ENCODE measurements at regions not wholly inside any gene's neighbourhood (a gene's known extent, or its start where the extent isn't known, plus 50 kb on each side); places are given as distances from the start of the nearest gene placed in this dataset.

DNA sequence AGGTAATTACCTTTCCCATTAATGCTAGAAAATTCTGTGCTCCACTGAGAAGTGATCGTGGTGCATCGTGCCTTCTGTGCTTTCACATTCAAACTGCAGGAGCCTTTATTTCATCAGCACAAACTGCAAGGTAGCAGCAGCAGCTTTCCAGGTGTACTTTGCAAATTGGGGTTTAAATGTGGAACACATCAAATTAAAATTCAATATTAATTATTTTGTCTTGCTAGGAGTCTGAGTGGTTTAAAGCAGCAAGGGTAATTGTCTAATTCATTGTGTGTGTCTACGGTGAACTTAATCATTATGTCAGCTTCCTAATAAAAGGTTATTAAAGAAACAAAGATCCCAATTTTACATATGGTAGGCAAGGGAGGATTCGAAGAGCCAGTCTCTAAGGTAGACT lies 180.8 kb upstream of the ATP5MC3 start:
- no peak for DNase-seq (ENCODE audit: low read depth, low spot score)
- Histone ChIP-seq H2AFZ (ENCODE audit: low read depth, low read length, poor library complexity, severe bottlenecking) (no peak overlapping the region), H3K4me2 (ENCODE audit: low read length) (no peak overlapping the region), H3K9me2 (ENCODE audit: insufficient read depth) (no peaks in the 10 kb centered on the region), H3K79me2 (ENCODE audit: insufficient read depth, low read length) (no peaks in the 10 kb centered on the region), H4K20me1 (ENCODE audit: insufficient read depth) (no peaks in the 10 kb centered on the region), H3K9me3 (ENCODE audit: control insufficient read depth in 1 of 2, insufficient read depth in 1 of 2, low read depth in 1 of 2, low read length in 2 of 2) (no peaks in the 10 kb centered on the region), H3K4me1 (ENCODE audit: control insufficient read depth in 1 of 2, insufficient read depth in 2 of 2, low read length in 2 of 2) (no peaks in the 10 kb centered on the region), H3K36me3 (ENCODE audit: control insufficient read depth in 1 of 2, insufficient read depth in 2 of 2, low read length in 2 of 2) (no peaks in the 10 kb centered on the region), H3K27me3 (ENCODE audit: insufficient read depth, low read length) (no peaks in the 10 kb centered on the region), H3K4me3 (replicated peaks in 1 of 2; ENCODE audit: low read depth in 1 of 2, low read length in 2 of 2) (no peak overlapping the region), H3K27ac (ENCODE audit: low read depth, low read length) (no peak overlapping the region), H3K9ac (ENCODE audit: low read length) (no peak overlapping the region)
- ATAC-seq, result no peak
- CTCF ChIA-PET, result no interaction called here
- intact Hi-C loops (cut with micrococcal nuclease), result no loop called here
- TF ChIP-seq FOSL1 (IDR thresholded peaks at IDR 0.05; ENCODE audit: low read depth), result no peak
- TF ChIP-seq, protein P1, sequence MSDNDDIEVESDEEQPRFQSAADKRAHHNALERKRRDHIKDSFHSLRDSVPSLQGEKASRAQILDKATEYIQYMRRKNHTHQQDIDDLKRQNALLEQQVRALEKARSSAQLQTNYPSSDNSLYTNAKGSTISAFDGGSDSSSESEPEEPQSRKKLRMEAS (IDR thresholded peaks at IDR 0.05), result no peak
- TF ChIP-seq, protein P2, sequence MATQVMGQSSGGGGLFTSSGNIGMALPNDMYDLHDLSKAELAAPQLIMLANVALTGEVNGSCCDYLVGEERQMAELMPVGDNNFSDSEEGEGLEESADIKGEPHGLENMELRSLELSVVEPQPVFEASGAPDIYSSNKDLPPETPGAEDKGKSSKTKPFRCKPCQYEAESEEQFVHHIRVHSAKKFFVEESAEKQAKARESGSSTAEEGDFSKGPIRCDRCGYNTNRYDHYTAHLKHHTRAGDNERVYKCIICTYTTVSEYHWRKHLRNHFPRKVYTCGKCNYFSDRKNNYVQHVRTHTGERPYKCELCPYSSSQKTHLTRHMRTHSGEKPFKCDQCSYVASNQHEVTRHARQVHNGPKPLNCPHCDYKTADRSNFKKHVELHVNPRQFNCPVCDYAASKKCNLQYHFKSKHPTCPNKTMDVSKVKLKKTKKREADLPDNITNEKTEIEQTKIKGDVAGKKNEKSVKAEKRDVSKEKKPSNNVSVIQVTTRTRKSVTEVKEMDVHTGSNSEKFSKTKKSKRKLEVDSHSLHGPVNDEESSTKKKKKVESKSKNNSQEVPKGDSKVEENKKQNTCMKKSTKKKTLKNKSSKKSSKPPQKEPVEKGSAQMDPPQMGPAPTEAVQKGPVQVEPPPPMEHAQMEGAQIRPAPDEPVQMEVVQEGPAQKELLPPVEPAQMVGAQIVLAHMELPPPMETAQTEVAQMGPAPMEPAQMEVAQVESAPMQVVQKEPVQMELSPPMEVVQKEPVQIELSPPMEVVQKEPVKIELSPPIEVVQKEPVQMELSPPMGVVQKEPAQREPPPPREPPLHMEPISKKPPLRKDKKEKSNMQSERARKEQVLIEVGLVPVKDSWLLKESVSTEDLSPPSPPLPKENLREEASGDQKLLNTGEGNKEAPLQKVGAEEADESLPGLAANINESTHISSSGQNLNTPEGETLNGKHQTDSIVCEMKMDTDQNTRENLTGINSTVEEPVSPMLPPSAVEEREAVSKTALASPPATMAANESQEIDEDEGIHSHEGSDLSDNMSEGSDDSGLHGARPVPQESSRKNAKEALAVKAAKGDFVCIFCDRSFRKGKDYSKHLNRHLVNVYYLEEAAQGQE (IDR thresholded peaks at IDR 0.05; ENCODE audit: low read depth), result no peak
- TF ChIP-seq, protein P3, sequence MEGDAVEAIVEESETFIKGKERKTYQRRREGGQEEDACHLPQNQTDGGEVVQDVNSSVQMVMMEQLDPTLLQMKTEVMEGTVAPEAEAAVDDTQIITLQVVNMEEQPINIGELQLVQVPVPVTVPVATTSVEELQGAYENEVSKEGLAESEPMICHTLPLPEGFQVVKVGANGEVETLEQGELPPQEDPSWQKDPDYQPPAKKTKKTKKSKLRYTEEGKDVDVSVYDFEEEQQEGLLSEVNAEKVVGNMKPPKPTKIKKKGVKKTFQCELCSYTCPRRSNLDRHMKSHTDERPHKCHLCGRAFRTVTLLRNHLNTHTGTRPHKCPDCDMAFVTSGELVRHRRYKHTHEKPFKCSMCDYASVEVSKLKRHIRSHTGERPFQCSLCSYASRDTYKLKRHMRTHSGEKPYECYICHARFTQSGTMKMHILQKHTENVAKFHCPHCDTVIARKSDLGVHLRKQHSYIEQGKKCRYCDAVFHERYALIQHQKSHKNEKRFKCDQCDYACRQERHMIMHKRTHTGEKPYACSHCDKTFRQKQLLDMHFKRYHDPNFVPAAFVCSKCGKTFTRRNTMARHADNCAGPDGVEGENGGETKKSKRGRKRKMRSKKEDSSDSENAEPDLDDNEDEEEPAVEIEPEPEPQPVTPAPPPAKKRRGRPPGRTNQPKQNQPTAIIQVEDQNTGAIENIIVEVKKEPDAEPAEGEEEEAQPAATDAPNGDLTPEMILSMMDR (IDR thresholded peaks at IDR 0.05 in 2 of 3, conservative IDR thresholded peaks at IDR 0.05 in 1 of 3; ENCODE audit: borderline replicate concordance in 1 of 3, insufficient read depth in 1 of 3, low read depth in 2 of 3, low read length in 2 of 3), result no peak
- no peak for TF ChIP-seq CBX3 (IDR thresholded peaks at IDR 0.05; ENCODE audit: low read depth)
- no peak for TF ChIP-seq EGR1 (IDR thresholded peaks at IDR 0.05; ENCODE audit: low read depth)
- no peak for TF ChIP-seq CEBPB (IDR thresholded peaks at IDR 0.05; ENCODE audit: low read depth)
- TF ChIP-seq ZNF274 (IDR thresholded peaks at IDR 0.05; ENCODE audit: low read depth, low read length), result no peak
- TF ChIP-seq SIN3A (IDR thresholded peaks at IDR 0.05; ENCODE audit: low read depth), result no peak
- no peak for TF ChIP-seq POLR2A (IDR thresholded peaks at IDR 0.05; ENCODE audit: borderline replicate concordance, extremely low read depth, insufficient read depth, insufficient read length)
- POLR2A ChIA-PET, result no interaction called here
- RAD21 ChIA-PET (ENCODE audit: low non-redundant PET in 1 of 2, low total read pairs in 2 of 2, uncharacterized antibody in 2 of 2, unreplicated experiment in 2 of 2), result no interaction called here
- BruUV-seq (replicated peaks), result no TSS peak
